DMS79 (cell line): ENCODE measurements at regions not wholly inside any gene's neighbourhood (a gene's known extent, or its start where the extent isn't known, plus 50 kb on each side); places are given as distances from the start of the nearest gene placed in this dataset.
"Not testable (repeated sequence)": the region's sequence is repeated elsewhere in the genome, so short reads cannot be mapped to it uniquely, and the experiment has no call there.

Source experiments
- DNase-seq: peaks from one replicate; lab custom pipeline; 2025; lab: John Stamatoyannopoulos, UW

- DNase-seq: no peak
Observed at GRCh38 chr17:65307081-65307960, 170.2 kb downstream of the RGS9 start.

DNA sequence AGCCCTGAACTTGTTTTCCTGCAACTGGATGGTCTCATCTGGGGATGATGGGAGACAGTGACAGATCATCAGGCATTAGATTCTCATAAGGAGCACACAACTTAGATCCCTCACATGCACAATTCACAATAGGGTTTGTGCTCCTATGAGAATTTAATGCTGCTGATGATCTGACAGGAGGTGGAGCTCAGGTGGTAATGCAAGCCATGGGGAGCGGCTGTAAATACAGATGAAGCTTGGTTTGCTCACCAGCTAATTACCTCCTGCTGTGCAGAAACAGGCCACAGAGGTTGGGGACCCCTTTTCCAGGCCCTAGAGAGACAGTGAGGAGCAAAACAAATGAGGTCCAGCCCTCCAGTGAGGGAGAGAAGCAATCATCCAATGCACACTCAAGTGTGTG lies 168.6 kb downstream of the RGS9 start:
- no peak for DNase-seq

DNA sequence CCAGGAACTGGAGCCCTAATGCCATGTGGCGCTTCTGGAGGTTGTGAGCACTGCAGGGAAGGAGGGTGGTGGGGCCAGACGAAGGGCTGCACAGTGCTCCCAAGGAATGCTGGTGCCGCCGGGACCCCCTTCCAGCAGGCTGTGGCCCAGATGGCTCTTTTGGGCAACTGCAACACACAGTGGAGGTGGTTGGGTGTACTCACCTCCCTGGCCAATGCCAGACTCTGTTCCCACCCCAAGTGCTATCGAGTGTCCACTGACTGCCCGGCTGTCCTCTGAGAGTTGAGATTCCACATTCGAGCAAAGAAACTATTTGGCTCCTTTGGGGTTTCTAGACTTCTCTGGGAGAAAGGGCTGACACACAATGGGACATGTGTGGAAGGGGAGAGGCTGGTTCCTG lies 167.9 kb downstream of the RGS9 start:
- DNase-seq: no peak

GRCh38 chr17:65301882-65302281 lies 164.7 kb downstream of the RGS9 start:
- DNase-seq: not testable (repeated sequence)

DNA sequence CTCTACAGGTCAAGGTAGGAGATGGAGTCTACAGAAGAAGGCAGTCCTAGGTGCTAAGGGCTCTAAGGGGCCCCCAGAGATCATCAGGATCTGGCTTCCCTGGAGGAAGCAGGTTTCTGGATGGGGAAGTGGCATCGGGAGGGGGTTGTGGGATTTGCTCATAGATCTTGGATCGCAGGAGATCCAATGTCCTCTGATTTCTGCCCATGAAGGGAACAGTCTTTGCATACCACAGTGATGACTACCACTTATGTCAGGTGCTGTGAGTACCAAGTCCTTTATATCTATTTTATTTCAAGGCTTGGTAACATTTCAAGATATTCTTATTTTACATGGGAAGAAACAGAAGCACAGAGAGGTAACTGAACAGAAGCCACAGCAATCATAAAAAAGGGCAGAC lies 164.0 kb downstream of the RGS9 start:
- DNase-seq: no peak

GRCh38 chr17:65297916-65298315 lies 160.7 kb downstream of the RGS9 start:
- DNase-seq: no peak

GRCh38 chr17:65297384-65297783 lies 160.2 kb downstream of the RGS9 start:
- DNase-seq: no peak

DNA sequence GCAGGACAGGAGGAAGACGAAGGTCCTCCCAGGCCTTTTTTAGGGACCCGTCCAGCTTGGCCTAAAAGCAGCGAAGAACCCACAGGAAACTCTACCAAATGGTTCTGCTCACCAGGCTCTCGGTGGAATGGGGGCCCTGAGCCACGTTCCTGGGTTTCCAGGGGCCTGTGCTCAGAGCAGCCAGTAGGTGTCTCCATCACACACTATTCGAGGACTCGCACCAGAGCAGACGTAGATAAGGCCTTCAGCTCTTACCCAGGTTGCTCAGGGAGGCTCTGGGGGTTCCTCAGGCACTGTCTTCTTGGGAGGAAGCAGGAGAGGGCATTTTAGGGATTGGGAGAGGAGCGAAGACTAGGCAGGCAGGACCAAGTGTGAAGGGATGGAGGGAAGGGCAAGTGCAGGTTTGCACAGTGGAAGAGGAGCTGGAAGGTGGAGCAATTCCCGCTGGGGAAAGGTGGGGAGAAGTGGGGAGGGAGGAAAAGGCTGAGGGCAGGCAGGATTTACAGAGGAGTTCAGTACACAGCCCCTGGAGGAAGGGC lies 157.1 kb downstream of the RGS9 start:
- DNase-seq: peak; percentile 0

DNA sequence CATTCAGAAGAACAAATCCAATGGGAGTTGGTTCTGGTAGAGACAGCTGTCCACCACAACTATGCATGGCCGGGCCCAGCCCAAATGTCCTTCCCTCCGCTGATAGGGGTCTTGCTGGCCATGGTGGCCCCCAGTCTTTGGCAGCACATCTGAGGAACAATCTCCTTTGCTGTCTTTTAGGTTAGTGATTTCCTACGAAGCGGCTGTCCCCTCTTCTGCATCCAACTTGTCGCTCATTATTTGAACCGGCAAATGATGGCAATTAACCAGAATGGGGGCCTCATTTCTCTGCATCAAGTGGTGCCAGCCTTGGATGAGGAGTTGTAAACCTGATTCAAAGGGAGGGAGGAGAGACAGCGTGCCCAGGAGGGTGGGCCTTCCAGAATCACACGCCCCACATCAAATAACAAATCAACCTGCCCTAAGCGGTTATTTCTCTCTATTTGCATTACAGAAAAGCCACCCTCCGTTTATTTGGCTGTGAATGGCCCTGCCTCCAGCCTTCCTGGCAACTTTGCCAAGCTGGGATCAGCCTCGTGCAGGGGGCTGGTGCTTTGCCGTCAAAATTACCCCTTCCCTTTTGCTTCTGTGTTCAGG lies 156.5 kb downstream of the RGS9 start:
- no peak for DNase-seq

GRCh38 chr17:65292430-65292829 lies 155.3 kb downstream of the RGS9 start:
- DNase-seq: no peak

DNA sequence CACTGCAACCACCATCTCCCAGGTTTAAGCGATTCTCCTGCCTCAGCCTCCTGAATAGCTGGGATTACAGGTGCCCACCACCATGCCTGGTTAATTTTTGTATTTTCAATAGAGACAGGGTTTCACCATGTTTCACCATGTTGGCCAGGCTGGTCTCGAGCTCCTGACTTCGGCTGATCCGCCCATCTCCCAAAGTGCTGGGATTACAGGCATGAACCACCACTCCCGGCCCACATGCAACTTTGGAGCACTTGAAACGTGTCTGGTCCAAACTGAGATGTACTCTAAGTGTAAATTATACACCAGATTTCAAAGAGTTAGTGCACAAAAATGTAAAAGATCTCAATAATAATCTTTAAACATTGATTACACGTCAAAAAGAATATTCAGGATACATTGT lies 154.1 kb downstream of the RGS9 start:
- not testable (repeated sequence) for DNase-seq

- DNase-seq: no peak
Observed at GRCh38 chr17:65290616-65291015, 153.4 kb downstream of the RGS9 start.

DNA sequence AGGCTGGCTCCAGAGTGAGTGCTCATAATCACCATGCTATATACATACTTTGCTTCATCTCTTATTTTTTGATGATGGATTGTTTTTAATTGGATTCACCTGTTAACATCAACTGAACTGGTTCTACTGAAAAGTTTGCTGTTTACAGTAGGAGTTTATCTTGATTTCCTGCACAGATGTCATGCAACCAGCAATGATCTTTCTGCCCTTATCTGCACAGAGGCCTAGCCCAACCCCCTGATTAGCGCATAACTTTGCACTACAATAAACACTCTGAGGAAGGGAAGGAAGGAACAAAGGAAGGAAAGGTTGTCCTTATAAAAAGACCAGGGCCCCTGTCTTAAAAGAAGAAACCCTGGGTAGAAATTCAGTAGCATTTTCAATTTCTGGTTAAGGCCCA lies 152.9 kb downstream of the RGS9 start:
- no peak for DNase-seq

- no peak for DNase-seq
Observed at GRCh38 chr17:65287040-65287439, 149.9 kb downstream of the RGS9 start.

- DNase-seq: no peak
Observed at GRCh38 chr17:65283704-65284103, 146.5 kb downstream of the RGS9 start.

DNA sequence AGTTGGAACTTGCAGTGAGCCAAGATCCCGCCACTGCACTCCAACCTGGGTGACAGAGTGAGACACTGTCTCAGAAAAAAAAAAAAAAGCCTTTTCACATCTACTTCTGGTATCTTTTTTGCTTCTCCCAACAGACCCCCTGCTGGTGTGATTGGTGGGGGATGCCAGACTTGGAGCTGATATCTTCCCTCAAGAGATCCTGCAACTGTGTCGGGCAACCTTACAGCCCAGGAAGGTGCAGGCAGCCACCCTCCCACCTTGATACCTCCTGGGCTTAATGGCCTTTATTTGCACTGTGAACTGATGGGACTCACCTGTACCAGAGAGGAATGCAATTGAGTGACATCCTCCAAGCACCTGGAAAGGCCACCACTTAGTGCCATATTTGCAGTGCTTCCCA lies 142.3 kb downstream of the RGS9 start:
- no peak for DNase-seq

DNA sequence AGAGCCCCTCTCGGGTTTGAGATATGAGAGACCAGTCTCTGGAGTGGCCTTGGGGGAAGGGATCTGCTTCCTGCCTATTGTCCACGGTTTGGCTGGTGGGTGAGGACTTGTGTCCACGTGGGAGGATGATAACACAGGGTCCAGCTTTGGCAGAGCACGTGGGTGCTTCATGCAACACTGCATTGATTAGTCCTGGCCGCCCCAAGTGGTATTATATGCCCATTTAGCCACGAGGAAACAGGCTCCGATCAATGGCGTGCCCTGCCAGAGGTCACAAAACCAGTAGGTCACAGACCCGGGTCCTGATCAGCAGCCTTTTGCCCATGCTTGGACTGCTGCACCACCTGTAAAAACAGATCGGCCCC lies 141.6 kb downstream of the RGS9 start:
- no peak for DNase-seq

- DNase-seq: no peak
Observed at GRCh38 chr17:65278050-65278819, 141.1 kb downstream of the RGS9 start.

- no peak for DNase-seq
Observed at GRCh38 chr17:65277576-65277975, 140.4 kb downstream of the RGS9 start.
